Stimulated activated CD4-positive, alpha-beta T cell treated with anti-CD3 and anti-CD28 coated beads, Interleukin-2, amount 100 ng/mL, for 4 hours (primary cell): ENCODE measurements at regions not wholly inside any gene's neighbourhood (a gene's known extent, or its start where the extent isn't known, plus 50 kb on each side); places are given as distances from the start of the nearest gene placed in this dataset.
"Not testable (repeated sequence)": the region's sequence is repeated elsewhere in the genome, so short reads cannot be mapped to it uniquely, and the experiment has no call there.

Experiments used
- DNase-seq: peaks from one replicate; pipeline ENCODE4 v3.0.0-alpha.2; 2020; ENCODE audit warnings: low read depth

GRCh38 chr13:74718232-74718842 is 584.1 kb upstream of the KLF12 start:
- not testable (repeated sequence) for DNase-seq

GRCh38 chr13:74715718-74716117 is 581.5 kb upstream of the KLF12 start:
- no peak for DNase-seq

GRCh38 chr13:74710006-74710405 is 575.8 kb upstream of the KLF12 start:
- DNase-seq = no peak

- DNase-seq = no peak
Measured at GRCh38 chr13:74709226-74709625, 575.0 kb upstream of the KLF12 start.

GRCh38 chr13:74708629-74709028 is 574.4 kb upstream of the KLF12 start:
- no peak for DNase-seq

GRCh38 chr13:74707291-74707690 is 573.1 kb upstream of the KLF12 start:
- DNase-seq = no peak

- DNase-seq = no peak
Measured at GRCh38 chr13:74706801-74707200, 572.6 kb upstream of the KLF12 start.

- no peak for DNase-seq
Measured at GRCh38 chr13:74705438-74705837, 571.2 kb upstream of the KLF12 start.

GRCh38 chr13:74703855-74704387 is 569.7 kb upstream of the KLF12 start:
- no peak for DNase-seq

GRCh38 chr13:74696148-74696922 is 562.1 kb upstream of the KLF12 start:
- DNase-seq = no peak

GRCh38 chr13:74695021-74695800 is 561.0 kb upstream of the KLF12 start:
- no peak for DNase-seq

GRCh38 chr13:74687442-74688182 is 553.4 kb upstream of the KLF12 start:
- no peak for DNase-seq

GRCh38 chr13:74683411-74683810 is 549.2 kb upstream of the KLF12 start:
- no peak for DNase-seq

GRCh38 chr13:74682746-74683145 is 548.5 kb upstream of the KLF12 start:
- DNase-seq = no peak

- no peak for DNase-seq
Measured at GRCh38 chr13:74681891-74682290, 547.7 kb upstream of the KLF12 start.

- no peak for DNase-seq
Measured at GRCh38 chr13:74678308-74678965, 544.2 kb upstream of the KLF12 start.

GRCh38 chr13:74675972-74676371 is 541.8 kb upstream of the KLF12 start:
- DNase-seq = no peak

- no peak for DNase-seq
Measured at GRCh38 chr13:74675182-74675581, 541.0 kb upstream of the KLF12 start.

- DNase-seq = no peak
Measured at GRCh38 chr13:74674720-74675119, 540.5 kb upstream of the KLF12 start.

- DNase-seq = no peak
Measured at GRCh38 chr13:74669149-74669548, 534.9 kb upstream of the KLF12 start.

- DNase-seq = no peak
Measured at GRCh38 chr13:74667656-74668203, 533.5 kb upstream of the KLF12 start.
